ENCODE measurements at regions not wholly inside any gene's neighbourhood (a gene's known extent, or its start where the extent isn't known, plus 50 kb on each side); places are given as distances from the start of the nearest gene placed in this dataset.
A peak's percentile ranks its signal among the peaks of the same experiment; 100 is the strongest.

DNA sequence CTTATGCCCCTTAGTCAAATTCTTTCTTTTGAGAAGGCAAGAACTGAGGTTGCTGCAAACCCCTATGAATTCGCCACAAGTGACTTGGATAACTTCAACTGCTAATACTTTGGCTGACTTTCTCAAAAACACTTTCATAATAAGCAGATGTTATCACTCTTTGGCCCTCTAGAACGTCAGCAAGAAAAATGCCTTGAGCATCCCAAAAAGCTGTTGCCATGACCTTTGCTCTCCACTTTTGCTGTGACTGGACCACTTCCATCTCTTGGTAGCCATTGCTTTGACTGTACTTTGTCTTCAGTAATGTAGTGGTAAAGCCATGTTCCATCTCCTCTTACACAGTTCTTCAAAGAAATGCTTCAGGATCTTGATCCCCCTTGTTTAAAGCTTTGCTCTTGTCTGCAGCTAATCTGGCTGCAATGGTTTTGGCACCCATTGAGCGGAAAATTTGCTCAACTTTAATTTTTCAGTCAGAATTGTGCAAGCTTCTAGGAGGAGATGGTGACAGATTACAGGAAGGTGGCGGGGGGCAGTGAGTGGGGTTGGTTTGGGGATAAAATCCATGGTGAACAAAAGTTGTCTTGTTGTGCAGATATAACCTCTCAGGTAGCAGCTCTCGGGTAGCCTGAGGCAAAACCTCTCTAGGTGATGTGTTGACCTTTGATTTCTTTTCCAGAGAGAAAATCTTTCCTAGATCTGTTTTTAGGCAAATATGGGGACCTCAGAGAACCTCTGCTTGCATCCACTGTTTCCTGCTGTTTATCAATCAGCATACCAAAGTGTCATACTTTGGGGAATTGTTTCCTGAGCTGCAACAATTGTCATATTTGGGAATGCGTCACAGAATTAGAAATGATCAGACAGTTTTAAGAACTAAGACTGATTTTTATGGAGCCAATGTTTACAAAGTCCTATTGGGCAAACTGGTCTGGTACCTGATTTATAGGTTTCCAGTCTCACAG lies 83.6 kb downstream of the CCR1 start:
- Mint-ChIP-seq H3K27ac (no peak overlapping the region), H3K4me1 (ENCODE audit: low read depth) (peaks cover 49% of the 10 kb centered on the region), H3K9me3 (peaks cover 4% of the 10 kb centered on the region), H3K4me3 (no peak overlapping the region), H3K36me3 (ENCODE audit: low read depth) (peaks cover 10% of the 10 kb centered on the region), H3K27me3 (ENCODE audit: insufficient read depth) (peaks cover 31% of the 10 kb centered on the region)
- DNase-seq (ENCODE audit: low spot score) = no peak
- intact Hi-C loops (cut with micrococcal nuclease) = no loop called here

DNA sequence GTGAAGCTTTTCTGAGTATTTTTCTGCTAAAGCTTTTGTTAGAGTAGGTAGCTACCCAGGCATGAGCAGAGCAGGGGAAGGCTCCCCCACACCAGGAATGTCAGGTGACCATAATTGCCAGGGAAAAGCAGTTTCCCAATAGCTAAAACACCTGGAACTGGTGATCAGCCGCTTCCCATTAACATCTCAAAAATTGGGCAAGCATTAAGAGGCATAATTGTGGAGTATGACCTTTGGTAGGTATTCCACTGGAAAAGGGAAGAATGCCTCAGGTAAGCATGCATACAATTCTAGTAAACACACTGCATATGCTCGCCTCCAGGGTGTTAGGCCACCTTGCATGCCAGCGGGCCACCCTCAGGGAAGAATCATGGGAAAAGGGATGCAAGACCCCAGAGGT lies 84.5 kb downstream of the CCR1 start:
- Mint-ChIP-seq H3K27ac (no peak overlapping the region), H3K27me3 (ENCODE audit: insufficient read depth) (peaks cover 31% of the 10 kb centered on the region), H3K4me3 (no peak overlapping the region), H3K4me1 (ENCODE audit: low read depth) (peaks cover 40% of the 10 kb centered on the region), H3K9me3 (peaks cover 4% of the 10 kb centered on the region), H3K36me3 (ENCODE audit: low read depth) (peaks cover 9% of the 10 kb centered on the region)
- DNase-seq (ENCODE audit: low spot score) = no peak
- intact Hi-C loops (cut with micrococcal nuclease) = no loop called here

DNA sequence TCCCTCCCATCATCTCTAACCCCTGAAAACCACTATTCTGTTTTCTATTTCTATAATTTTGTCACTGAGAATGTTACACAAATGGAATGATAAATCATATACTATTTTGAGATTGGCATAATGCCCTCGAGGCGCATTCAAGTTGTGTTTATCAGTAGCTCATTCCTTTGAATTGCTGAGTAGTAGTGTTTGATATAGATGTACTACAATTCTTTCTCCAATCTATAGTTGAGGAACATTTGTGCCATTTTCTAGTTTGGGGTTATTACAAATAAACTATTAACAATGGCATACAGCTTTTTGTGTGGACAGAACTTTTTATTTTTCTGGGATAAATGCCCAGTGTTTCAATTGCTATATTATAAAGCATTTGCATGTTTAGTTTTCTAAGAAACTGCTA lies 86.0 kb downstream of the CCR1 start:
- H3K27me3 Mint-ChIP-seq (ENCODE audit: insufficient read depth) = peaks cover 32% of the 10 kb centered on the region
- intact Hi-C loops (cut with micrococcal nuclease) = no loop called here

DNA sequence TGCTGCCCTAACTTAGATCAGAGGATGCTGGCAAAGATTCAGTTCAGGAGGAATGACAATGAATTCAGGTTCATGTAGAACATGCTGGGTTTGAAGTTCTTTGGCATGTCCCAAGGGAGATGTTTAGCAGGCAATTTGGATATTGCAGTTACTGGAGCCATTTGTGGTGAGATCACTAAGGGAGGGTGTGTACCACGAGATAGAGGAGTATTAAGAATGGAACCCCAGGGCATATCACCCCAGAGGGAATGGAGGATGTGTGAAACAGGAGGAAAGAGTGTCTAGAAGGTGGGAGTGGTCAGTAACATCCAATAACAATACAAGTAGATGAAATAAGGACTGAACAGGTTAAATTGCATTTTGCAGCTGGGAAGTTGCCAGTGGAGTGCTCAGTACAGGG lies 87.1 kb downstream of the CCR1 start:
- Mint-ChIP-seq H3K9me3 (peaks cover 8% of the 10 kb centered on the region), H3K4me1 (ENCODE audit: low read depth) (peaks cover 14% of the 10 kb centered on the region), H3K27me3 (ENCODE audit: insufficient read depth) (peaks cover 32% of the 10 kb centered on the region), H3K4me3 (no peak overlapping the region), H3K36me3 (ENCODE audit: low read depth) (peaks cover 4% of the 10 kb centered on the region), H3K27ac (no peak overlapping the region)
- no peak for DNase-seq (ENCODE audit: low spot score)
- intact Hi-C loops (cut with micrococcal nuclease) = no loop called here

More for the DNA sequence above, 86.0 kb downstream of the CCR1 start:
- no peak overlapping the region for H3K4me3 Mint-ChIP-seq
- peaks cover 4% of the 10 kb centered on the region for H3K36me3 Mint-ChIP-seq (ENCODE audit: low read depth)
- H3K9me3 Mint-ChIP-seq = peaks cover 4% of the 10 kb centered on the region
- no peak for DNase-seq (ENCODE audit: low spot score)
- peaks cover 25% of the 10 kb centered on the region for H3K4me1 Mint-ChIP-seq (ENCODE audit: low read depth)
- H3K27ac Mint-ChIP-seq = no peak overlapping the region

DNA sequence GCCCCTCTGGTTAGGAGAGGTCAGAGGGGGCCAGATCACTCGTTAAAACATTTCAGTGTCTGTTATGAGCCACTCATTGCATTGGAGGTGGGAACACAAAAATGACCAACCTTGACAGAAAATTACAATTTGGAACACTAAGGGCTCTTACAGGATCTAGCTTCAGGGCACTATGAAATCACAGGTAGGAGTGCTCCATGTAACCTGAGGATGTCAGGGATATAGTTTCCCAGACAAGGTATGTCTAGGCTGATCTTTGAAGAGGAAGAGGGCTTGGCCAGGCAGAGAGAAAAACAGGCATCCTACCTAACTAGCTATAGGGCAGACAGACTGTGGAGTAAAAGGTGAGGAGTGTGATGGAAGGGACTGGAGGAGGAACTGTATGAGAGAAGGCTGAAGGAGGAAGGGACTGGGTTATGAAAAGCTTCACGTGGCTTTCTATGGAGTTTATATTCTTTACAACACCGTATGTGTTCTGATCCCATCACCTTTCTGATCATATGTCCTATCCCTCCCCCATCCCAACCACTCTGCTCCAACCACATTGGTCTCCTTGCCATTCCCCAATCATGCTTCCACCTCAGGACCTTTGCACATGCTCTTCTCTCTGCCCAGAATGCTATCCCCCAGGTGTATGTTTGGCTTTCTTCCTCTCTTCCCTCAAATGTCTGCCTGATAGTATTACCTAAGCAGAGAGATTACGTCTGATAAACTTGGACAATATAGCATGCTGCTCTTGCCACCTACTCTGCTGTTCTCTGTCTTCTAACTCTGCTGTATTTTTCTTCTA lies 88.2 kb downstream of the CCR1 start:
- H3K4me3 Mint-ChIP-seq = no peak overlapping the region
- H3K9me3 Mint-ChIP-seq = peaks cover 10% of the 10 kb centered on the region
- no peak overlapping the region for H3K27ac Mint-ChIP-seq
- H3K27me3 Mint-ChIP-seq (ENCODE audit: insufficient read depth) = peaks cover 23% of the 10 kb centered on the region
- no peak for DNase-seq (ENCODE audit: low spot score)
- peaks cover 5% of the 10 kb centered on the region for H3K36me3 Mint-ChIP-seq (ENCODE audit: low read depth)
- intact Hi-C loops (cut with micrococcal nuclease) = no loop called here
- H3K4me1 Mint-ChIP-seq (ENCODE audit: low read depth) = peaks cover 11% of the 10 kb centered on the region

DNA sequence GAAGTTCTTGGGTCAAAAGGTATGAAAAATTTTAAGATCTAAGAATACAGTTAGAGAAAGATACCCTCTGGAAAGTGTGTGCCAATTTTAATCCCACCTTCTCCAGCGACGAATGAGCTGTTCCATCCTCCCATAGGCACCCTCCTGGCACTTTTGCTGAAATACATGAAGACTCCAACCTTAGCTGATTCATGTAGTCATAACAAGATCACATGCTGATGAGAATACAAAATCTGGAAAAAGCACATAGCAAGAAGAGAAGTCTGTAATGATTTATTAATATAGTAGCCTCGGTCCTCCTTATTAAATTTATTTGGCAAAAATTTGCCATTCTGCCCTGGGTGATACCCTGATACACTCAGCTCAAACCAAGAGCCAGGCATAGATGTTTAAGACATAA lies 88.9 kb downstream of the CCR1 start:
- H3K27me3 Mint-ChIP-seq (ENCODE audit: insufficient read depth) = peaks cover 19% of the 10 kb centered on the region
- peaks cover 13% of the 10 kb centered on the region for H3K9me3 Mint-ChIP-seq
- intact Hi-C loops (cut with micrococcal nuclease) = no loop called here
- no peak overlapping the region for H3K27ac Mint-ChIP-seq
- H3K4me3 Mint-ChIP-seq = no peak overlapping the region
- DNase-seq (ENCODE audit: low spot score) = no peak
- peaks cover 11% of the 10 kb centered on the region for H3K4me1 Mint-ChIP-seq (ENCODE audit: low read depth)
- H3K36me3 Mint-ChIP-seq (ENCODE audit: low read depth) = peaks cover 6% of the 10 kb centered on the region

DNA sequence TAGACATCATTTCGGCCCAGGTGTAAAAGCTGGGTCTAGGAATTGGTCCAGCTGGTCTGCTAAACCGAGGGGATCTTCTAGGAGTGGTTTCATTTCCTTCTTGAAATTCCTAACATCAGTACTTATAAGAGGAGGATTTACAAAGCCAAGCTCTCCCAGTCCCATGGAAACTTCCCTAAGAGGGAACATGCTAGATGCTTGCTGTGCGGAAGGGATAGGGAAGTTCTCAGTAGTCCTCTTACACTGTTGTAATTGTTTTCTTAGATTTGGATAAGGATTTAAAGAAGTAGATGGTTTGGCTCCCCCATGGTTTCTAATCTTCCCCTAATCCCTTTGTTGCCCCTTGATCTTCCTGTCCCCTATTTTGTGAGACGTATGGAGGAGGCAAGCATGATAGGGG lies 89.7 kb upstream of the XCR1 start:
- intact Hi-C loops (cut with micrococcal nuclease) = no loop called here
- H3K27me3 Mint-ChIP-seq (ENCODE audit: insufficient read depth) = peaks cover 14% of the 10 kb centered on the region
- peaks cover 19% of the 10 kb centered on the region for H3K36me3 Mint-ChIP-seq (ENCODE audit: low read depth)
- peaks cover 25% of the 10 kb centered on the region for H3K4me1 Mint-ChIP-seq (ENCODE audit: low read depth)
- H3K27ac Mint-ChIP-seq = no peak overlapping the region
- H3K9me3 Mint-ChIP-seq = peaks cover 30% of the 10 kb centered on the region
- no peak overlapping the region for H3K4me3 Mint-ChIP-seq
- no peak for DNase-seq (ENCODE audit: low spot score)

DNA sequence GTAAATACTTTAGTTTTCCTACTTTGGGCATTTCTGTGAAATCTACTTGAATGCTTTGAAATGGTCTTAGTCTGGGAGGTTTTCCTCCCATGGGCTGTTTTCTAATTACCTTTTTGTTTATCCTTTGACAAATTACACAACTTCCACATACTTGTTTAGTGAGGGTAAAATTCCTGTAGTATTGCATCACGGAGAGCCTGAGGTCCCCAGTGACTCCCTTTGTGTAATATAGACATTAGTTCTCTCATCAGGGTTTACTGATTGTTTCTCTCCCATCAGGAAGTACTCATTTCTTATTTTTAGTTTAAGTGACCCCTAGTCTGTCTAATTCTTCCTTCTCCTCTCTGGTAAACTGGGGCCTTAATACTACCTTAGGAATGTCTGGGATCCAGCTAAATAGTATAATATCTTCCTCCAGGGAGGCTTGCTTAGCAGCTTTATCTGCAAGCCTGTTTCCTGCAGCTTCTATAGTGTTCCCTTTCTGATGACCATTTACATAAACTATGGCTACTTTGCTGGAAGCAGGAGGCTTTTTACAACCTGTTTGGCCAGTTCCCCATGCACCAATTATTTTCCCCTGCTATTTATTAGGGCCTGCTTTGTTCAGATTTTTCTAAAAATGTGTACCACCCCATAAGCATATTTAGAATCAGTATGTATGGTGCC lies 87.2 kb upstream of the XCR1 start:
- H3K36me3 Mint-ChIP-seq (ENCODE audit: low read depth) = peaks cover 23% of the 10 kb centered on the region
- H3K9me3 Mint-ChIP-seq = peaks cover 41% of the 10 kb centered on the region
- no peak overlapping the region for H3K27ac Mint-ChIP-seq
- no peak for DNase-seq (ENCODE audit: low spot score)
- intact Hi-C loops (cut with micrococcal nuclease) = no loop called here
- H3K4me1 Mint-ChIP-seq (ENCODE audit: low read depth) = peaks cover 48% of the 10 kb centered on the region
- H3K4me3 Mint-ChIP-seq = no peak overlapping the region
- peaks cover 2% of the 10 kb centered on the region for H3K27me3 Mint-ChIP-seq (ENCODE audit: insufficient read depth)

DNA sequence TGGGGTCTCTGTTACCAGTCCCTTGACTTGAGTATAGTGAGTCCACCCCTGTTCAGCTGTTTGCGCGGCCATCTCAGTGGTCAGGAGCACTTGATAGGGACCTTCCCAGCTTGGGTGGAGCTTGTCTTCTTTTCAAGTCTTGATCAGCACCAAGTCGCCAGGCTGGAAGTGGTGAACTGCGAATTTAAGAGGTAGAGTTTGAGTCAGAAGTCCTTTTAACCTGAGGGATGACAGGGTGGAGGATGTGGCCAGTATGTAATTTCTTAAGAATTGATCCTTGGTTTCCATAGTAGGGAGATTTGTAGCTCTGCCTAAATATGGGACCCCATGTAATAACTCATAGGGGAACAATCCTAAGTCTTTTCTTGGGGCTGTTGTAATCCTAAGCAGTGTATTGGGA lies 86.3 kb upstream of the XCR1 start:
- Mint-ChIP-seq H3K9me3 (peaks cover 45% of the 10 kb centered on the region), H3K4me1 (ENCODE audit: low read depth) (peaks cover 57% of the 10 kb centered on the region), H3K36me3 (ENCODE audit: low read depth) (peaks cover 27% of the 10 kb centered on the region), H3K4me3 (no peak overlapping the region), H3K27me3 (ENCODE audit: insufficient read depth) (peaks cover 2% of the 10 kb centered on the region), H3K27ac (peak overlapping the region; percentile 66)
- intact Hi-C loops (cut with micrococcal nuclease) = no loop called here
- DNase-seq (ENCODE audit: low spot score) = no peak

DNA sequence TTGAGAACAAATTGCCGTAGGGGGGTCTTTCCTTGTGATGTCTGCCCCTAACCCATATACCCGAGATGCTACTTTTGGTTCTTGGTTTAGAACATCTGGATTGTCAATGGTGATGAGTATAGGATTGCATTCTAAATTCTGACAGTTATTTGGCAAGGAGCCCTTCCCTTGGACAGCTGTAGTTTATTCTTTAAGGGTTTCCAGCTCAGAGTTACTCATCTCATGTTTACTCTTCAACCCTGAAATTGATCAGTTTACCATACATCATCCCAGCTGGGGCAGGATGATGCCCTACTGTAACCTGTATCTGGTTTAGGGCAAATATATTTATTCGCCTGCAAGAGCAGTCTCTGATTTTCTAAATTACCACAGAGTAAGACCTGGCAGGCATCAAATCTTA lies 85.7 kb upstream of the XCR1 start:
- intact Hi-C loops (cut with micrococcal nuclease) = no loop called here
- H3K36me3 Mint-ChIP-seq (ENCODE audit: low read depth) = peaks cover 27% of the 10 kb centered on the region
- H3K27me3 Mint-ChIP-seq (ENCODE audit: insufficient read depth) = no peaks in the 10 kb centered on the region
- H3K27ac Mint-ChIP-seq = no peak overlapping the region
- H3K4me1 Mint-ChIP-seq (ENCODE audit: low read depth) = peaks cover 63% of the 10 kb centered on the region
- no peak overlapping the region for H3K4me3 Mint-ChIP-seq
- H3K9me3 Mint-ChIP-seq = peaks cover 45% of the 10 kb centered on the region
- no peak for DNase-seq (ENCODE audit: low spot score)

DNA sequence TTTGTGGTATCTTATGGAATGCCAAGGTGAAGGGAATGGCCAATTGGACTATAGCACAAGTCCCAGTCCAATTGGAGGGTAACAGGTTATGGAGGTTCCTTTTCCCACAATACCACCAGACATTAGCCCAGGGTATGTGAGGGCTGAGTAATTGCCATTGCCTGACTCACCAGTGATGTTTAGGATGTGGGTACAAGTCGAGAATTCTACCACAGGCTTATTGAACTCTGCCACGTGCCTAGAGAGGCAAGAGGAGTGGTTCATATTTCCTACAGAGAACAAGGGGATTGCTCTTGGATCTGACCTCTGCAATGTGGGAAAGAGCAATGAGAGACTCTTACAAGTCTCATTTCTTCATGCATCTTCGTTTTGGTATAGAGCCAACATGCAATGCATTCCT lies 85.0 kb upstream of the XCR1 start:
- Mint-ChIP-seq H3K36me3 (ENCODE audit: low read depth) (peaks cover 27% of the 10 kb centered on the region), H3K27me3 (ENCODE audit: insufficient read depth) (no peaks in the 10 kb centered on the region), H3K4me1 (ENCODE audit: low read depth) (peaks cover 70% of the 10 kb centered on the region), H3K27ac (no peak overlapping the region), H3K9me3 (peaks cover 45% of the 10 kb centered on the region), H3K4me3 (no peak overlapping the region)
- intact Hi-C loops (cut with micrococcal nuclease) = no loop called here
- no peak for DNase-seq (ENCODE audit: low spot score)

DNA sequence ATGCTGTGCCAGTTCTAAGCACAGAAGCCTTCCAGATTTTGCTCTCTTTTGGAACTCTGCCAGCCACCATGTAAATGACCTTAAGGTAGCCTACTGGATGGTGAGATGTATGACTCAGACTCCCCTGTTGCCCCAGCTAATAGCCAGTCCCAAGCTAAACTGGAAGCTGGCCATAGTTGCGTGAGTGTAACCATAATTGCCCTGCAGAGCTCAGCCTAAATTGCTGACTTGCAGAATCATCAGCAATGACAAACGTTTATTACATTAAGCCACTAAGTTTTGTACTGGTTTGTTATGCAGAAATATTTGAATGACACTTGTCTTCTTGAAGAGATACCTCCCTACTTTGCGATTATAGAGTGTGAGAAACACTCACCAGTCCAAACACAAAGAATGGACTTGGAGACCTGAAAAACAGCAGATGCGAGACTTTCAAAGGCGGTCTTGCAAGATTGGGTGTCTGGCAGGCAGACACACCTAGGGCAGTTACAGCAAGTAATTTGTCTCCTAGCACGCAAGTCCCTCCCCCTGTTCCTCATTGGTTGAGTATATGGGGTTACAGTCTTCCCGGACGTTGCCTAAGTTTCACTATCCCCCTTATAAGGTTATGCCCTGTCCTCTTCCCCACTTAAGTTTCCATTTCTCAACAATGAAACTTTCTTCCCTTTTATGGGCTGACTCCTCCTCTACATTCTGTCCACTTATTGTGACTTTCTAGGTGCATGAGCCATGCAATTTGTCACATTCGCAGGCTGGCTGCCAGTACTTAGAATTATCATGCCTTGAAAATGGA lies 83.6 kb upstream of the XCR1 start:
- DNase-seq (ENCODE audit: low spot score) = no peak
- H3K4me1 Mint-ChIP-seq (ENCODE audit: low read depth) = peaks cover 80% of the 10 kb centered on the region
- H3K4me3 Mint-ChIP-seq = peak overlapping the region; percentile 19

More for the DNA sequence above, 83.6 kb upstream of the XCR1 start:
- Mint-ChIP-seq H3K27me3 (ENCODE audit: insufficient read depth) (no peaks in the 10 kb centered on the region), H3K27ac (peak overlapping the region; percentile 57), H3K36me3 (ENCODE audit: low read depth) (peaks cover 27% of the 10 kb centered on the region), H3K9me3 (peaks cover 40% of the 10 kb centered on the region)
- intact Hi-C loops (cut with micrococcal nuclease) = no loop called here

Measured in activated T-helper 1 cell treated with anti-CD3 and anti-CD28 coated beads, Interleukin-12 subunit alpha, Interleukin-12 subunit beta, Interleukin-2, Interleukin-4 antibody, amounts not matched to agents 30 ng/mL and 10 ng/mL and 1 ng/mL, durations not matched to agents 14 hours and 24 hours and 36 hours (primary cell).